Ishikawa (cell line): ENCODE measurements at regions not wholly inside any gene's neighbourhood (a gene's known extent, or its start where the extent isn't known, plus 50 kb on each side); places are given as distances from the start of the nearest gene placed in this dataset.

Experiments used
- CEBPB ChIP-seq: IDR thresholded peaks from 2 replicates; pipeline ENCODE4 v1.6.1; 2012
- CREB1 ChIP-seq: IDR thresholded peaks from 2 replicates; pipeline ENCODE4 v1.6.1; 2012; ENCODE audit warnings: low read depth
- EGR1 ChIP-seq: IDR thresholded peaks from 2 replicates; pipeline ENCODE4 v1.6.1; 2012
- EP300 ChIP-seq: IDR thresholded peaks from 2 replicates; pipeline ENCODE4 v1.6.1; 2012; ENCODE audit warnings: borderline replicate concordance
- FOXM1 ChIP-seq: IDR thresholded peaks from 2 replicates; pipeline ENCODE4 v1.6.1; 2012; ENCODE audit warnings: low read depth, borderline replicate concordance
- MAX ChIP-seq: IDR thresholded peaks from 2 replicates; pipeline ENCODE4 v1.6.1; 2012
- NFIC ChIP-seq: IDR thresholded peaks from 2 replicates; pipeline ENCODE4 v1.6.1; 2012
- RAD21 ChIP-seq: IDR thresholded peaks from 2 replicates; pipeline ENCODE4 v1.6.1; 2012; ENCODE audit warnings: low read depth
- REST ChIP-seq: IDR thresholded peaks from 2 replicates; pipeline ENCODE4 v1.6.1; 2012; ENCODE audit warnings: low read depth, mild to moderate bottlenecking
- TAF1 ChIP-seq: IDR thresholded peaks from 2 replicates; pipeline ENCODE4 v1.6.1; 2012; ENCODE audit warnings: low read depth, mild to moderate bottlenecking
- TCF12 ChIP-seq: IDR thresholded peaks from 2 replicates; pipeline ENCODE4 v1.6.1; 2012; ENCODE audit warnings: low read depth
- TEAD4 ChIP-seq: IDR thresholded peaks from 2 replicates; pipeline ENCODE4 v1.6.1; 2012
- YY1 ChIP-seq: IDR thresholded peaks from 2 replicates; pipeline ENCODE4 v1.6.1; 2012; ENCODE audit warnings: low read depth
- ZBTB7A ChIP-seq: IDR thresholded peaks from 2 replicates; pipeline ENCODE4 v1.6.1; 2012; ENCODE audit warnings: low read depth
- TF ChIP-seq, protein P1 (sequence below): IDR thresholded peaks from 2 replicates; pipeline ENCODE4 v1.6.1; 2012

DNA sequence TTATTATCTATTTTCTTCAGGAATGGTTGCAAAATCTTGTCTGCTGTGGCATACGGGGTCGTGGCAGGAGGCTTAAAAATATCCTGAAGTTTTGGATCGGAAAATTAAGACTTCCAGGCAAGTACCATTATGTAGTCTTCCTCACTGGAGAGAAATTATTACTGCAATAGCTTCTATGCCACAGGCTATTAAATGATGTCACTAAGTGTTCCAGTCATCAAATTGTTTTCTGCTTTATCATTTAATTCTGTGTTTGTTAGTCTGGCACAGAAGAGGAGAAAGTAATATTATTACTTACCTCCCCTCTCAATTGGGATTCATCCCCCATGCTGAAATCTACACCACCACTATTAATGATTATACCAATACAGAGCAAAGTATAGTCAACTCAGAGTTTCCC lies 378.2 kb upstream of the ALCAM start:
- no peak for TF ChIP-seq EP300
- TF ChIP-seq CEBPB, result no peak
- TF ChIP-seq ZBTB7A, result no peak
- TF ChIP-seq, protein P1, sequence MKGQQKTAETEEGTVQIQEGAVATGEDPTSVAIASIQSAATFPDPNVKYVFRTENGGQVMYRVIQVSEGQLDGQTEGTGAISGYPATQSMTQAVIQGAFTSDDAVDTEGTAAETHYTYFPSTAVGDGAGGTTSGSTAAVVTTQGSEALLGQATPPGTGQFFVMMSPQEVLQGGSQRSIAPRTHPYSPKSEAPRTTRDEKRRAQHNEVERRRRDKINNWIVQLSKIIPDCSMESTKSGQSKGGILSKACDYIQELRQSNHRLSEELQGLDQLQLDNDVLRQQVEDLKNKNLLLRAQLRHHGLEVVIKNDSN, result no peak
- no peak for TF ChIP-seq TCF12
- TF ChIP-seq MAX, result no peak
- no peak for TF ChIP-seq RAD21
- TF ChIP-seq CREB1, result no peak
- no peak for TF ChIP-seq REST
- TF ChIP-seq TEAD4, result no peak

DNA sequence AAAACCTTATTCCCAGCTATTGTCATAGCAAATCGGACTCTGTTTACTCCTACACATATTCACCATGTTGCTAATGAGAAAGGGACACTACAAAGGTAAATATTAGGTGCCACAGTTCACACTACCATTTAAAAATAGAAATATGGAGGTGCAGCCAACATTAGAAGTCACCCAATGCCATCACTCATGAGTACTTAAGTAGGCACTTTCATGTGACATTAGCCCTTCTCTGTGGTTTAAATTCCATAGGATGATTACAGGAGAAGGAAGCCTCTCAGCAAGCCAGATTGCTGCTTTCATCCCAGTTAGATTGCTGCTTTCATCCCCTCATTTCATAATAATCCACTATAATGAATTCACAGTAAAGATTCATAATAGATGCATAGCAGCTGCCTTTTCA lies 376.8 kb upstream of the ALCAM start:
- TF ChIP-seq ZBTB7A, result no peak
- no peak for TF ChIP-seq TAF1
- TF ChIP-seq YY1, result no peak
- no peak for TF ChIP-seq CREB1
- no peak for TF ChIP-seq FOXM1
- TF ChIP-seq TEAD4, result no peak
- TF ChIP-seq TCF12, result no peak
- no peak for TF ChIP-seq CEBPB
- no peak for TF ChIP-seq EP300
- TF ChIP-seq REST, result no peak
- TF ChIP-seq EGR1, result no peak

- no peak for TF ChIP-seq REST
- no peak for TF ChIP-seq CEBPB
- TF ChIP-seq FOXM1, result no peak
- no peak for TF ChIP-seq NFIC
- TF ChIP-seq TCF12, result no peak
- no peak for TF ChIP-seq YY1
- TF ChIP-seq TAF1, result no peak
- TF ChIP-seq RAD21, result no peak
- no peak for TF ChIP-seq CREB1
- TF ChIP-seq, protein P1, result no peak
- TF ChIP-seq EGR1, result no peak
- no peak for TF ChIP-seq TEAD4
- no peak for TF ChIP-seq MAX
These were observed 376.0 kb upstream of the ALCAM start for GRCh38 chr3:104990758-104991157.

DNA sequence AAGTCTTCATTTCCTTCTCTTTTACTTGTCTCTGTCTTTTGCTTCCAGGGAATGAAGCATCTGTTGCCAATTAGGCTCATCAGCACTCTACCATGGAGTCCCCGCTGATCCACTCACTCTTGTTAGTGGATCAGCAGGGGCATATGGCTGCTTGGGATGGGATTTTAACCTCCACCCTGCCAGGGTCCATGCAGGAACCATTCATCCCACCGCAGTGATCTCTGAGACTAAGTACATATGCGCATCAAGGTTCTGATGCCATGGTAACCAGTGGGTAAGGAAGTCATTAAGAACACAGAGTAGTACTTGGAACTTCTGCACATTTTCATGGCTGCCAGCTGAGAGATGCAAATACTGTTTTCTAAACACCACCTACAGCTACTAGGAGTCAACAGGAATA lies 374.0 kb upstream of the ALCAM start:
- no peak for TF ChIP-seq ZBTB7A
- no peak for TF ChIP-seq FOXM1
- no peak for TF ChIP-seq NFIC
- no peak for TF ChIP-seq REST
- TF ChIP-seq CEBPB, result no peak
- TF ChIP-seq TEAD4, result no peak
- no peak for TF ChIP-seq EP300
- no peak for TF ChIP-seq EGR1
- no peak for TF ChIP-seq TAF1
- no peak for TF ChIP-seq MAX
